H9 (cell line): ENCODE measurements at regions not wholly inside any gene's neighbourhood (a gene's known extent, or its start where the extent isn't known, plus 50 kb on each side); places are given as distances from the start of the nearest gene placed in this dataset.

ENCODE experiments used
- DNase-seq: peaks from one replicate; pipeline ENCODE4 v3.0.0-alpha.2; 2017
- H2AFZ ChIP-seq: one replicate; pipeline ENCODE4 v1.6.1; 2013; ENCODE audit warnings: mild to moderate bottlenecking, low read length, control low read depth, moderate library complexity
- H2AK5ac ChIP-seq: 2 replicates; pipeline ENCODE4 v1.6.1; 2013; ENCODE audit warnings: low read length, control low read depth, mixed read lengths; ENCODE audit not compliant: insufficient read length
- H2BK120ac ChIP-seq: one replicate; pipeline ENCODE4 v1.6.1; 2013; ENCODE audit warnings: low read depth, mild to moderate bottlenecking, low read length, control low read depth, inconsistent platforms; ENCODE audit not compliant: poor library complexity, severe bottlenecking
- H2BK12ac ChIP-seq: 2 replicates; pipeline ENCODE4 v1.6.1; 2013; ENCODE audit warnings: low read length, control low read depth, mixed read lengths, low read depth; ENCODE audit not compliant: insufficient read length
- H2BK15ac ChIP-seq: 2 replicates; pipeline ENCODE4 v1.6.1; 2013; ENCODE audit warnings: low read depth, low read length, control low read depth
- H2BK20ac ChIP-seq: one replicate; pipeline ENCODE4 v1.6.1; 2013; ENCODE audit warnings: low read depth, mild to moderate bottlenecking, low read length, control low read depth, inconsistent platforms; ENCODE audit not compliant: poor library complexity, severe bottlenecking
- H2BK5ac ChIP-seq: 2 replicates; pipeline ENCODE4 v1.6.1; 2013; ENCODE audit warnings: low read length, control low read depth, mixed read lengths; ENCODE audit not compliant: insufficient read length
- H3K14ac ChIP-seq: 2 replicates; pipeline ENCODE4 v1.6.1; 2013; ENCODE audit warnings: low read length, control low read depth; ENCODE audit not compliant: insufficient read depth
- H3K18ac ChIP-seq: 2 replicates; pipeline ENCODE4 v1.6.1; 2013; ENCODE audit warnings: low read depth, mild to moderate bottlenecking, mixed read lengths, low read length, control low read depth; ENCODE audit not compliant: insufficient read length
- H3K23ac ChIP-seq: 2 replicates; pipeline ENCODE4 v1.6.1; 2013; ENCODE audit warnings: low read length, control low read depth, mixed read lengths, low read depth; ENCODE audit not compliant: insufficient read length
- H3K23me2 ChIP-seq: 2 replicates; pipeline ENCODE4 v1.6.1; 2013; ENCODE audit warnings: low read depth, mild to moderate bottlenecking, mixed read lengths, low read length, control low read depth; ENCODE audit not compliant: insufficient read length, poor library complexity, severe bottlenecking
- H3K27ac ChIP-seq: 2 replicates; pipeline ENCODE4 v1.5.1; 2013; ENCODE audit warnings: low read length, control low read depth, mixed read lengths, low read depth; ENCODE audit not compliant: insufficient read length
- H3K27me3 ChIP-seq: 2 replicates; pipeline ENCODE4 v1.6.1; 2013; ENCODE audit warnings: low read length, control low read depth, inconsistent platforms; ENCODE audit not compliant: insufficient read depth
- H3K4ac ChIP-seq: 2 replicates; pipeline ENCODE4 v1.6.1; 2013; ENCODE audit warnings: low read depth, mild to moderate bottlenecking, control low read depth, inconsistent platforms, low read length, moderate library complexity
- H3K4me1 ChIP-seq: 2 replicates; pipeline ENCODE4 v1.6.1; 2013; ENCODE audit warnings: low read length, control low read depth, inconsistent platforms; ENCODE audit not compliant: insufficient read depth
- H3K4me2 ChIP-seq: 2 replicates; pipeline ENCODE4 v1.6.1; 2013; ENCODE audit warnings: low read length, control low read depth, mixed read lengths; ENCODE audit not compliant: insufficient read length, insufficient read depth
- H3K56ac ChIP-seq: 2 replicates; pipeline ENCODE4 v1.6.1; 2013; ENCODE audit warnings: low read depth, mild to moderate bottlenecking, mixed read lengths, low read length, control low read depth; ENCODE audit not compliant: insufficient read length
- H3K79me1 ChIP-seq: 2 replicates; pipeline ENCODE4 v1.6.1; 2013; ENCODE audit warnings: low read depth, mild to moderate bottlenecking, moderate library complexity, low read length, control low read depth, inconsistent platforms; ENCODE audit not compliant: insufficient read depth, poor library complexity, severe bottlenecking
- H3K79me2 ChIP-seq: 2 replicates; pipeline ENCODE4 v1.6.1; 2013; ENCODE audit warnings: low read length, control low read depth, inconsistent platforms; ENCODE audit not compliant: insufficient read depth
- H3K9ac ChIP-seq: 2 replicates; pipeline ENCODE4 v1.6.1; 2013; ENCODE audit warnings: low read length, control low read depth, mixed read lengths; ENCODE audit not compliant: insufficient read length; ENCODE audit errors: extremely low read depth
- H3K9me3 ChIP-seq: one replicate; pipeline ENCODE4 v1.6.1; 2013; ENCODE audit warnings: low read depth, low read length, inconsistent platforms; ENCODE audit not compliant: control insufficient read depth
- H3T11ph ChIP-seq: one replicate; pipeline ENCODE4 v1.6.1; 2013; ENCODE audit warnings: mild to moderate bottlenecking, low read length, control low read depth, inconsistent platforms
- H4K20me1 ChIP-seq: one replicate; pipeline ENCODE4 v1.6.1; 2013; ENCODE audit not compliant: control insufficient read depth, insufficient read length, insufficient read depth
- H4K5ac ChIP-seq: 2 replicates; pipeline ENCODE4 v1.6.1; 2013; ENCODE audit warnings: low read depth, mild to moderate bottlenecking, mixed read lengths, low read length, control low read depth; ENCODE audit not compliant: insufficient read length
- H4K8ac ChIP-seq: replicated peaks from 2 replicates; pipeline ENCODE4 v1.6.1; 2013; ENCODE audit warnings: low read length, control low read depth, mixed read lengths, low read depth; ENCODE audit not compliant: insufficient read length
- H4K91ac ChIP-seq: 2 replicates; pipeline ENCODE4 v1.6.1; 2013; ENCODE audit warnings: low read depth, mild to moderate bottlenecking, moderate library complexity, mixed read lengths, low read length, control low read depth; ENCODE audit not compliant: insufficient read length
- H3K27ac Mint-ChIP-seq, 3 experiments: 2 replicates in 2 of 3; 3 replicates in 1 of 3; pipeline ENCODE4 v1.8.0; 2020 to 2021; ENCODE audit warnings: mixed read lengths in 3 of 3, mild to moderate bottlenecking in 1 of 3, moderate library complexity in 1 of 3
- H3K27me3 Mint-ChIP-seq: 2 replicates; pipeline ENCODE4 v1.8.0; 2021; ENCODE audit warnings: low read depth, mild to moderate bottlenecking, moderate library complexity, mixed read lengths
- H3K36me3 Mint-ChIP-seq, 3 experiments: 2 replicates in 2 of 3; 3 replicates in 1 of 3; pipeline ENCODE4 v1.8.0; 2020 to 2021; ENCODE audit warnings: low read depth in 3 of 3, mixed read lengths in 3 of 3; ENCODE audit not compliant: insufficient read depth in 1 of 3
- H3K4me1 Mint-ChIP-seq, 2 experiments: 2 replicates each; pipeline ENCODE4 v1.8.0; 2020; ENCODE audit warnings: mixed read lengths in 2 of 2
- H3K4me3 Mint-ChIP-seq, 2 experiments: 2 replicates in 1 of 2; 3 replicates in 1 of 2; pipeline ENCODE4 v1.8.0; 2020 to 2021; ENCODE audit warnings: mild to moderate bottlenecking in 2 of 2, mixed read lengths in 2 of 2, moderate library complexity in 1 of 2
- H3K9me3 Mint-ChIP-seq, 2 experiments: 2 replicates in 1 of 2; 3 replicates in 1 of 2; pipeline ENCODE4 v1.8.0; 2020; ENCODE audit warnings: mild to moderate bottlenecking in 2 of 2, mixed read lengths in 2 of 2, moderate library complexity in 1 of 2
- CTCF ChIP-seq: fragments of 200-600 bp; sonication (generic); conservative IDR thresholded peaks from 3 replicates; pipeline ENCODE4 v1.8.0; 2021; ENCODE audit warnings: antibody characterized with exemption, mild to moderate bottlenecking
- WGBS: extraction: QIAGEN DNeasy Blood & Tissue Kit; methylation state at CpG from one replicate; pipeline ENCODE4 v1.1.7; 2013; ENCODE audit warnings: missing lambda C conversion rate, low lambda C conversion rate, mixed read lengths; ENCODE audit not compliant: insufficient read length; ENCODE audit errors: extremely low coverage; 5-methylcytosine and 5-hydroxymethylcytosine counted together

GRCh38 chr9:71515626-71516025, 252.7 kb downstream of the CEMIP2 start:
- no peak overlapping the region for H3K18ac ChIP-seq
- H3K4me2 ChIP-seq, result no peak overlapping the region
- H3K79me1 ChIP-seq, result no peaks in the 10 kb centered on the region
- H3K9me3 Mint-ChIP-seq, result 0 out of 5 replicates have a peak, but pooled peaks cover 0 to 2% of the 10 kb centered on the region in 2 experiments
- no peak overlapping the region for H2AK5ac ChIP-seq
- H3K9me3 ChIP-seq, result no peaks in the 10 kb centered on the region
- no peak overlapping the region for H2BK15ac ChIP-seq
- H3K27ac Mint-ChIP-seq, result no peak overlapping the region
- no peak overlapping the region for H3K56ac ChIP-seq
- H3K9ac ChIP-seq, result no peak overlapping the region
- no peak overlapping the region for H2BK120ac ChIP-seq
- H3K27me3 ChIP-seq, result no peaks in the 10 kb centered on the region
- peaks cover 27 to 30% of the 10 kb centered on the region in 2 experiments for H3K4me1 Mint-ChIP-seq
- no peaks in the 10 kb centered on the region for H3K79me2 ChIP-seq
- no peak overlapping the region for H4K8ac ChIP-seq
- H4K91ac ChIP-seq, result no peak overlapping the region
- DNase-seq, result no peak
- no peaks in the 10 kb centered on the region for H3K27me3 Mint-ChIP-seq
- H2BK5ac ChIP-seq, result no peak overlapping the region
- H3K4me3 Mint-ChIP-seq, result no peak overlapping the region
- H3K36me3 Mint-ChIP-seq, result no peaks in the 10 kb centered on the region
- no peaks in the 10 kb centered on the region for H3K23me2 ChIP-seq
- H3T11ph ChIP-seq, result no peak overlapping the region
- no peak overlapping the region for H2BK12ac ChIP-seq
- no peak overlapping the region for H3K23ac ChIP-seq
- no peak for TF ChIP-seq CTCF
- no peak overlapping the region for H3K27ac ChIP-seq
- H4K20me1 ChIP-seq, result no peaks in the 10 kb centered on the region
- WGBS, result no CpG with 5 or more reads among the region's 1 CpG
- H3K4me1 ChIP-seq, result peaks cover 4% of the 10 kb centered on the region; the same call in 1 of the 2 replicates
- no peak overlapping the region for H4K5ac ChIP-seq
- no peak overlapping the region for H3K4ac ChIP-seq
- no peak overlapping the region for H3K14ac ChIP-seq
- no peak overlapping the region for H2BK20ac ChIP-seq
- H2AFZ ChIP-seq, result no peak overlapping the region
